ENCODE measurements at regions not wholly inside any gene's neighbourhood (a gene's known extent, or its start where the extent isn't known, plus 50 kb on each side); places are given as distances from the start of the nearest gene placed in this dataset.

- no peak for TF ChIP-seq CTCF (IDR thresholded peaks at IDR 0.05)
- TF ChIP-seq POLR2A (IDR thresholded peaks at IDR 0.05), result no peak
Measured at GRCh38 chr6:63493557-63493956, 78.7 kb upstream of the LOC128125822 start.
